ENCODE measurements at regions not wholly inside any gene's neighbourhood (a gene's known extent, or its start where the extent isn't known, plus 50 kb on each side); places are given as distances from the start of the nearest gene placed in this dataset.

- no peak for DNase-seq
Observed at GRCh38 chr5:90185897-90186468, 223.6 kb downstream of the CETN3 start.

- DNase-seq = peak in 1 of 3 experiments; percentile 36
Observed at GRCh38 chr5:90184764-90185163, 224.8 kb downstream of the CETN3 start.

- DNase-seq = no peak
Observed at GRCh38 chr5:90182726-90183125, 226.8 kb downstream of the CETN3 start.

- DNase-seq = no peak
Observed at GRCh38 chr5:90174236-90174635, 235.3 kb downstream of the CETN3 start.

- DNase-seq = no peak
Observed at GRCh38 chr5:90173299-90174030, 236.1 kb downstream of the CETN3 start.

GRCh38 chr5:90171466-90171865 is 238.1 kb downstream of the CETN3 start:
- DNase-seq = no peak

GRCh38 chr5:90170261-90170660 is 239.3 kb downstream of the CETN3 start:
- peak in 2 of 3 experiments; percentile 46 to 89 for DNase-seq

GRCh38 chr5:90169078-90169477 is 240.5 kb downstream of the CETN3 start:
- DNase-seq = peak in 2 of 3 experiments; percentile 11 to 62

- DNase-seq = no peak
Observed at GRCh38 chr5:90168399-90168798, 241.2 kb downstream of the CETN3 start.

- no peak for DNase-seq
Observed at GRCh38 chr5:90166816-90167215, 242.7 kb downstream of the CETN3 start.

- no peak for DNase-seq
Observed at GRCh38 chr5:90162324-90162723, 247.2 kb downstream of the CETN3 start.

- no peak for DNase-seq
Observed at GRCh38 chr5:90161414-90161813, 248.1 kb downstream of the CETN3 start.

GRCh38 chr5:90158131-90158530 is 251.4 kb downstream of the CETN3 start:
- DNase-seq = peak in 1 of 3 experiments; percentile 1

- DNase-seq = no peak
Observed at GRCh38 chr5:90153031-90153430, 256.5 kb downstream of the CETN3 start.

- DNase-seq = no peak
Observed at GRCh38 chr5:90144625-90145327, 264.8 kb downstream of the CETN3 start.

GRCh38 chr5:90142541-90142940 is 267.0 kb downstream of the CETN3 start:
- no peak for DNase-seq

- DNase-seq = no peak
Observed at GRCh38 chr5:90141984-90142383, 267.6 kb downstream of the CETN3 start.

- no peak for DNase-seq
Observed at GRCh38 chr5:90136952-90137528, 272.5 kb downstream of the CETN3 start.

- DNase-seq = peak in 1 of 3 experiments; percentile 9
Observed at GRCh38 chr5:90135779-90136378, 273.7 kb downstream of the CETN3 start.

GRCh38 chr5:90134892-90135291 is 274.7 kb downstream of the CETN3 start:
- DNase-seq = no peak

GRCh38 chr5:90134381-90134780 is 275.2 kb downstream of the CETN3 start:
- DNase-seq = no peak

- DNase-seq = no peak
Observed at GRCh38 chr5:90133941-90134340, 275.6 kb downstream of the CETN3 start.
